GM19043 (cell line): ENCODE measurements at regions not wholly inside any gene's neighbourhood (a gene's known extent, or its start where the extent isn't known, plus 50 kb on each side); places are given as distances from the start of the nearest gene placed in this dataset.

Experiments used
- ATAC-seq: cut with Tn5 transposase; IDR thresholded peaks from one replicate; pipeline ENCODE4 v1.9.1; 2021; ENCODE audit warnings: low read depth; ENCODE audit not compliant: unreplicated experiment

GRCh38 chr3:104556372-104557078, 810.2 kb upstream of the ALCAM start:
- ATAC-seq: peak; percentile 44

- ATAC-seq: no peak
Measured at GRCh38 chr3:104561324-104561723, 805.4 kb upstream of the ALCAM start.

GRCh38 chr3:104564045-104564643, 802.6 kb upstream of the ALCAM start:
- no peak for ATAC-seq

GRCh38 chr3:104566054-104566453, 800.7 kb upstream of the ALCAM start:
- no peak for ATAC-seq

- no peak for ATAC-seq
Measured at GRCh38 chr3:104575634-104576033, 791.1 kb upstream of the ALCAM start.

- no peak for ATAC-seq
Measured at GRCh38 chr3:104578558-104578957, 788.2 kb upstream of the ALCAM start.

- no peak for ATAC-seq
Measured at GRCh38 chr3:104582092-104582491, 784.6 kb upstream of the ALCAM start.

- no peak for ATAC-seq
Measured at GRCh38 chr3:104584682-104585081, 782.0 kb upstream of the ALCAM start.

GRCh38 chr3:104586344-104586743, 780.4 kb upstream of the ALCAM start:
- no peak for ATAC-seq

GRCh38 chr3:104588442-104588841, 778.3 kb upstream of the ALCAM start:
- no peak for ATAC-seq

GRCh38 chr3:104591776-104592175, 774.9 kb upstream of the ALCAM start:
- ATAC-seq: no peak

GRCh38 chr3:104594491-104594890, 772.2 kb upstream of the ALCAM start:
- no peak for ATAC-seq

GRCh38 chr3:104596054-104596453, 770.7 kb upstream of the ALCAM start:
- no peak for ATAC-seq

- peak; percentile 96 for ATAC-seq
Measured at GRCh38 chr3:104596551-104596950, 770.2 kb upstream of the ALCAM start.

- ATAC-seq: no peak
Measured at GRCh38 chr3:104598848-104599511, 767.7 kb upstream of the ALCAM start.

- ATAC-seq: no peak
Measured at GRCh38 chr3:104604326-104605010, 762.2 kb upstream of the ALCAM start.

- ATAC-seq: no peak
Measured at GRCh38 chr3:104606812-104607211, 759.9 kb upstream of the ALCAM start.

- ATAC-seq: no peak
Measured at GRCh38 chr3:104610730-104611652, 755.7 kb upstream of the ALCAM start.

GRCh38 chr3:104612218-104612617, 754.5 kb upstream of the ALCAM start:
- ATAC-seq: no peak

- ATAC-seq: no peak
Measured at GRCh38 chr3:104614564-104614963, 752.1 kb upstream of the ALCAM start.
